NT2/D1 (cell line): ENCODE measurements at regions not wholly inside any gene's neighbourhood (a gene's known extent, or its start where the extent isn't known, plus 50 kb on each side); places are given as distances from the start of the nearest gene placed in this dataset.

Experiments
- DNase-seq: peaks from one replicate; pipeline ENCODE4 v3.0.0-alpha.2; 2011; ENCODE audit warnings: low read depth, low spot score
- H3K27me3 ChIP-seq: 2 replicates; pipeline ENCODE4 v1.6.0; 2011; ENCODE audit warnings: mild to moderate bottlenecking; ENCODE audit not compliant: insufficient read length, insufficient read depth
- H3K36me3 ChIP-seq: 2 replicates; pipeline ENCODE4 v1.6.1; 2011; ENCODE audit warnings: mild to moderate bottlenecking, low read length, mixed read lengths; ENCODE audit not compliant: insufficient read depth, insufficient read length
- H3K4me1 ChIP-seq: 2 replicates; pipeline ENCODE4 v1.5.1; 2011; ENCODE audit not compliant: insufficient read depth, insufficient read length
- H3K4me3 ChIP-seq: 2 replicates; pipeline ENCODE4 v1.5.1; 2011; ENCODE audit warnings: low read depth; ENCODE audit not compliant: insufficient read length
- H3K9ac ChIP-seq: 2 replicates; pipeline ENCODE4 v1.6.0; 2011; ENCODE audit warnings: low read depth; ENCODE audit not compliant: insufficient read length
- H3K9me3 ChIP-seq: 2 replicates; pipeline ENCODE4 v1.5.1; 2011; ENCODE audit warnings: mild to moderate bottlenecking, low read length; ENCODE audit not compliant: insufficient read depth
- SUZ12 ChIP-seq: IDR thresholded peaks from 2 replicates; pipeline ENCODE4 v1.6.1; 2011; ENCODE audit not compliant: insufficient read length, insufficient read depth; ENCODE audit errors: extremely low read depth
- YY1 ChIP-seq: IDR thresholded peaks from 2 replicates; pipeline ENCODE4 v1.6.1; 2011; ENCODE audit not compliant: insufficient read length, insufficient read depth
- ZNF274 ChIP-seq: IDR thresholded peaks from 2 replicates; pipeline ENCODE4 v1.6.1; 2011; ENCODE audit warnings: mild to moderate bottlenecking, low read depth, low read length

- Histone ChIP-seq H3K4me3 (no peak overlapping the region), H3K27me3 (no peaks in the 10 kb centered on the region), H3K9ac (no peak overlapping the region), H3K36me3 (no peaks in the 10 kb centered on the region), H3K4me1 (no peaks in the 10 kb centered on the region), H3K9me3 (no peaks in the 10 kb centered on the region)
- DNase-seq, result no peak
- TF ChIP-seq ZNF274 (no peak), YY1 (no peak), SUZ12 (no peak)
Observed at GRCh38 chr3:102087236-102087635, 237.9 kb downstream of the NFKBIZ start.

DNA sequence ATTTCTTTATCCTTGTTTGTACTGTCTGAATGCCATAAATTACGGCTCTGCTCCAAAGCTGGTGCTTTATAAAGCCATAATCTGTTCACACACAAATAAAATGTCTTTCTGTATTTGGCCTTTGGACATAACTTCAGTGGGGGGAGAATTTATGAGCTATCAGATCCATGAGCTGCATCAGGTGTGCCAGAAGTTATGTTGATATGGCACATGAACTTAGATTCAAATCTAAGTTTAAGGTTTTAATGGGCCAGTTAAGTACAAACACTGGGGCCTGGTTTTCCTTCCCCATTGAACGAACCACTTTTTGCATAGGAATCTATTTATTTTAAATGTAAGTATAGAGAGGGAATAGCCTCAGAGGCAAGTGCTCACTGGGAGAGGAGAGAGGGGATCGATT, 239.9 kb downstream of the NFKBIZ start:
- H3K9ac ChIP-seq, result no peak overlapping the region
- no peak overlapping the region for H3K4me3 ChIP-seq
- H3K27me3 ChIP-seq, result no peaks in the 10 kb centered on the region
- no peaks in the 10 kb centered on the region for H3K9me3 ChIP-seq
- TF ChIP-seq YY1, result no peak
- TF ChIP-seq ZNF274, result no peak
- no peak for TF ChIP-seq SUZ12
- no peak for DNase-seq
- H3K36me3 ChIP-seq, result no peaks in the 10 kb centered on the region
- no peaks in the 10 kb centered on the region for H3K4me1 ChIP-seq

- no peaks in the 10 kb centered on the region for H3K4me1 ChIP-seq
- TF ChIP-seq ZNF274 (no peak), YY1 (no peak), SUZ12 (no peak)
- DNase-seq, result no peak
- H3K9ac ChIP-seq, result no peak overlapping the region
- no peaks in the 10 kb centered on the region for H3K9me3 ChIP-seq
- H3K36me3 ChIP-seq, result no peaks in the 10 kb centered on the region
- H3K27me3 ChIP-seq, result no peaks in the 10 kb centered on the region
- H3K4me3 ChIP-seq, result no peak overlapping the region
Observed at GRCh38 chr3:102089904-102090720, 240.8 kb downstream of the NFKBIZ start.

DNA sequence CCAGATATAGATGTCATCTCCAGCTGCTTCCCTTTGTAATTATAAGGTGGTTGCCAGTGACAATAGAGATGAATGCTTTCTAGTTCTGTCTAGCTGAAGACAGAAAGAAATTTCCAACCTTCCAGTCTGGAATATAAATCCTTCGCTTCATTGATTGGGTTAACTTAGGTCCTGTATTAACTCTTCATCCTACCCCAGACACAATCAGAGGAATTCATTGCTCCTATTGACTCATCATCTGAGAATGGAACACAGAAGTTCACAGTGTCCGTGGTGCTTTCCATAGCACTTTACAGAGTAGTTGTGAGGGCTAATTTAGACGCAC, 241.4 kb downstream of the NFKBIZ start:
- DNase-seq, result no peak
- Histone ChIP-seq H3K9ac (no peak overlapping the region), H3K4me3 (no peak overlapping the region)

GRCh38 chr3:102091358-102091757, 242.0 kb downstream of the NFKBIZ start:
- no peak overlapping the region for H3K9ac ChIP-seq
- DNase-seq, result no peak
- no peaks in the 10 kb centered on the region for H3K36me3 ChIP-seq
- no peaks in the 10 kb centered on the region for H3K27me3 ChIP-seq
- H3K9me3 ChIP-seq, result no peaks in the 10 kb centered on the region
- H3K4me1 ChIP-seq, result no peaks in the 10 kb centered on the region
- H3K4me3 ChIP-seq, result no peak overlapping the region
- TF ChIP-seq SUZ12, result no peak
- TF ChIP-seq YY1, result no peak
- TF ChIP-seq ZNF274, result no peak

More for the DNA sequence above, 241.4 kb downstream of the NFKBIZ start:
- no peaks in the 10 kb centered on the region for H3K9me3 ChIP-seq
- H3K36me3 ChIP-seq, result no peaks in the 10 kb centered on the region
- TF ChIP-seq YY1, result no peak
- TF ChIP-seq ZNF274, result no peak
- H3K27me3 ChIP-seq, result no peaks in the 10 kb centered on the region
- H3K4me1 ChIP-seq, result no peaks in the 10 kb centered on the region

DNA sequence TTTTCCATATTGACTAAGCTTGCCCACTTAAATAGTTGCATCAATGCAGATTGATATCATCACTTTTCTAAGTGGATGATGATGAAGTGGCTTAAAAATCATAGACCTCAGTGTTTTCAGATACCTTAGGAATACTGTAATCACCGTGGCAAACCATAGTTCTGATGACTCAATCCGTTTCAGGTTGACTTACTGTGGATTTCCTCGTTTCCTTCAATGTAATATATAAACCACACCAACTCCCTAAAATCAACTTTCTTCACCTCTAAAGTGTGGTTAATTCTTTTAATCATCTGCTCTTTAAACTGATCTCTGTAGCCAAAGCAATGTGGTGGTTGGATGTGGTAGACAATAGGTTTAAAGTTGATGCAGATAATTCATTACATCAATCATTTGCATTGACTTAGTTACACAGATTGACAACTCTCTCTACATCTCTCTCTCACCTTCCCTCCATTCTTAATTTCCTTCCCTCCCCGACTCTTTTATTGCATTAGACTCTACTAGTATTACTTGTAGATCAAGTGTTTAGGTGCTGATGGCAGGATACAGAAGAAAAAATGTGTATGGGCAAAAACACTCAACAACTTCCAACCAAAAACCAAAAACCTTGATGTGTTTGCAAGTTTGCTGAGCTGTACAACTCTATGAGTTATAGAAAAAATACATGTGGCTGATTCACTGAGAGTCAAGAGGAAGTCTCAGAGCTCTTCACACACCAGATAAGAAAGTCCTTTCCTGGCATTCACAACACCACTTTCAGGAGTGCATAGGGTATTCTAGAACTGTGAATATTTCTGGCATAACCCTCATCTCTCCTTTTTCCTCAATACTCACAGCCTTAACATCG, 243.5 kb downstream of the NFKBIZ start:
- H3K27me3 ChIP-seq, result no peaks in the 10 kb centered on the region
- H3K9me3 ChIP-seq, result no peaks in the 10 kb centered on the region
- no peak for DNase-seq
- TF ChIP-seq SUZ12 (no peak), YY1 (no peak), ZNF274 (no peak)
- H3K9ac ChIP-seq, result no peak overlapping the region
- H3K4me1 ChIP-seq, result no peaks in the 10 kb centered on the region
- no peaks in the 10 kb centered on the region for H3K36me3 ChIP-seq
- H3K4me3 ChIP-seq, result no peak overlapping the region

- H3K36me3 ChIP-seq, result no peaks in the 10 kb centered on the region
- TF ChIP-seq ZNF274 (no peak), SUZ12 (no peak), YY1 (no peak)
- no peaks in the 10 kb centered on the region for H3K4me1 ChIP-seq
- DNase-seq, result no peak
- no peaks in the 10 kb centered on the region for H3K9me3 ChIP-seq
- H3K27me3 ChIP-seq, result no peaks in the 10 kb centered on the region
- no peak overlapping the region for H3K9ac ChIP-seq
- no peak overlapping the region for H3K4me3 ChIP-seq
Observed at GRCh38 chr3:102094506-102094905, 245.2 kb downstream of the NFKBIZ start.
